Smooth muscle cell (in vitro differentiated cells): ENCODE measurements at regions not wholly inside any gene's neighbourhood (a gene's known extent, or its start where the extent isn't known, plus 50 kb on each side); places are given as distances from the start of the nearest gene placed in this dataset.
"Not testable (repeated sequence)": the region's sequence is repeated elsewhere in the genome, so short reads cannot be mapped to it uniquely, and the experiment has no call there.

Source experiments
- DNase-seq: peaks from one replicate; lab custom pipeline; 2025; ENCODE audit not compliant: unreplicated experiment; lab: John Stamatoyannopoulos, UW
- H2AFZ ChIP-seq: fragments of 200-600 bp; sonication (generic); 2 replicates; pipeline ENCODE4 v1.6.0; 2016; ENCODE audit warnings: antibody characterized with exemption, low read depth, mild to moderate bottlenecking
- H3F3A ChIP-seq: fragments of 200-600 bp; sonication (generic); 2 replicates; pipeline ENCODE4 v1.6.0; 2017; ENCODE audit warnings: antibody characterized with exemption, low read depth
- H3K27ac ChIP-seq: fragments of 200-600 bp; sonication (generic); 2 replicates; pipeline ENCODE4 v1.5.1; 2016; ENCODE audit warnings: low read depth, mild to moderate bottlenecking
- H3K27me3 ChIP-seq: fragments of 200-600 bp; sonication (generic); 2 replicates; pipeline ENCODE4 v1.6.1; 2016; ENCODE audit warnings: low read depth, mild to moderate bottlenecking
- H3K36me3 ChIP-seq: fragments of 200-600 bp; sonication (generic); 2 replicates; pipeline ENCODE4 v1.5.1; 2016; ENCODE audit warnings: low read depth
- H3K4me1 ChIP-seq: fragments of 200-600 bp; sonication (generic); 2 replicates; pipeline ENCODE4 v1.5.1; 2016; ENCODE audit warnings: low read depth
- H3K4me2 ChIP-seq: fragments of 200-600 bp; sonication (generic); 2 replicates; pipeline ENCODE4 v1.6.0; 2016; ENCODE audit warnings: mild to moderate bottlenecking
- H3K4me3 ChIP-seq: fragments of 200-600 bp; sonication (generic); 2 replicates; pipeline ENCODE4 v1.5.1; 2016; ENCODE audit warnings: mild to moderate bottlenecking
- H3K79me2 ChIP-seq: fragments of 200-600 bp; sonication (generic); 2 replicates; pipeline ENCODE4 v1.6.0; 2016; ENCODE audit warnings: low read depth, mild to moderate bottlenecking
- H3K9ac ChIP-seq: fragments of 200-600 bp; sonication (generic); 2 replicates; pipeline ENCODE4 v1.6.0; 2016; ENCODE audit warnings: low read depth
- H3K9me3 ChIP-seq: fragments of 200-600 bp; sonication (generic); replicated peaks from 2 replicates; pipeline ENCODE4 v1.5.1; 2016; ENCODE audit warnings: low read depth
- H4K20me1 ChIP-seq: fragments of 200-600 bp; sonication (generic); 2 replicates; pipeline ENCODE4 v1.6.0; 2016; ENCODE audit warnings: low read depth
- WGBS: methylation state at CpG from one replicate; pipeline ENCODE4 v1.1.7; 2016; ENCODE audit warnings: low lambda C conversion rate; 5-methylcytosine and 5-hydroxymethylcytosine counted together
- TF ChIP-seq, protein P1 (sequence below): fragments of 200-600 bp; sonication (generic); IDR thresholded peaks from 2 replicates; pipeline ENCODE4 v1.5.1; 2017; ENCODE audit warnings: borderline replicate concordance, mild to moderate bottlenecking, antibody characterized with exemption; ENCODE audit not compliant: insufficient read depth, poor library complexity, severe bottlenecking

- 68% methylated on average over 2 of the region's 2 CpGs for WGBS
Measured at GRCh38 chrX:76922100-76922499, 494.6 kb downstream of the MAGEE1 start.

DNA sequence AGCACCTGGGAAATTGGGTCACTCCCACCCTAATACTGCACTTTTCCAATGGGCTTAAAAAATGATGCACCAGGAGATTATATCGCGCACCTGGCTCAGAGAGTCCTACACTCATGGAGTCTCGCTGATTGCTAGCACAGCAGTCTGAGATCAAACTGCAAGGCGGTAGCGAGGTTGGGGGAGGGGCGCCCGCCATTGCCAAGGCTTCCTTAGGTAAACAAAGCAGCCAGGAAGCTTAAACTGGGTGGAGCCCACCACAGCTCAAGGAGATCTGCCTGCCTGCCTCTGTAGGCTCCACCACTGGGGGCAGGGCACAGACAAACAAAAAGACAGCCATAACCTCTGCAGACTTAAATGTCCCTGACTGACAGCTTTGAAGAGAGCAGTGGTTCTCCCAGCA, 497.1 kb downstream of the MAGEE1 start:
- 78% methylated on average over 7 of the region's 7 CpGs for WGBS
- not testable (repeated sequence) for H3K4me3 ChIP-seq, H3K9me3 ChIP-seq, H3K79me2 ChIP-seq, H4K20me1 ChIP-seq, H3K36me3 ChIP-seq, H3K9ac ChIP-seq, H3K27me3 ChIP-seq, H3F3A ChIP-seq, DNase-seq, H2AFZ ChIP-seq, H3K4me2 ChIP-seq, H3K4me1 ChIP-seq, H3K27ac ChIP-seq

More at GRCh38 chrX:76922100-76922499, 494.6 kb downstream of the MAGEE1 start:
- DNase-seq = no peak
- no peaks in the 10 kb centered on the region for H3K4me1 ChIP-seq
- no peaks in the 10 kb centered on the region for H3K9me3 ChIP-seq
- TF ChIP-seq, protein P1, sequence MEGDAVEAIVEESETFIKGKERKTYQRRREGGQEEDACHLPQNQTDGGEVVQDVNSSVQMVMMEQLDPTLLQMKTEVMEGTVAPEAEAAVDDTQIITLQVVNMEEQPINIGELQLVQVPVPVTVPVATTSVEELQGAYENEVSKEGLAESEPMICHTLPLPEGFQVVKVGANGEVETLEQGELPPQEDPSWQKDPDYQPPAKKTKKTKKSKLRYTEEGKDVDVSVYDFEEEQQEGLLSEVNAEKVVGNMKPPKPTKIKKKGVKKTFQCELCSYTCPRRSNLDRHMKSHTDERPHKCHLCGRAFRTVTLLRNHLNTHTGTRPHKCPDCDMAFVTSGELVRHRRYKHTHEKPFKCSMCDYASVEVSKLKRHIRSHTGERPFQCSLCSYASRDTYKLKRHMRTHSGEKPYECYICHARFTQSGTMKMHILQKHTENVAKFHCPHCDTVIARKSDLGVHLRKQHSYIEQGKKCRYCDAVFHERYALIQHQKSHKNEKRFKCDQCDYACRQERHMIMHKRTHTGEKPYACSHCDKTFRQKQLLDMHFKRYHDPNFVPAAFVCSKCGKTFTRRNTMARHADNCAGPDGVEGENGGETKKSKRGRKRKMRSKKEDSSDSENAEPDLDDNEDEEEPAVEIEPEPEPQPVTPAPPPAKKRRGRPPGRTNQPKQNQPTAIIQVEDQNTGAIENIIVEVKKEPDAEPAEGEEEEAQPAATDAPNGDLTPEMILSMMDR = no peak
- H4K20me1 ChIP-seq = no peaks in the 10 kb centered on the region
- no peaks in the 10 kb centered on the region for H3K27me3 ChIP-seq
- H3K4me3 ChIP-seq = no peak overlapping the region
- no peak overlapping the region for H3K4me2 ChIP-seq
- H3K9ac ChIP-seq = no peak overlapping the region
- H3F3A ChIP-seq = no peaks in the 10 kb centered on the region
- H3K36me3 ChIP-seq = no peaks in the 10 kb centered on the region
- no peaks in the 10 kb centered on the region for H3K79me2 ChIP-seq
- H2AFZ ChIP-seq = no peak overlapping the region
- no peak overlapping the region for H3K27ac ChIP-seq

DNA sequence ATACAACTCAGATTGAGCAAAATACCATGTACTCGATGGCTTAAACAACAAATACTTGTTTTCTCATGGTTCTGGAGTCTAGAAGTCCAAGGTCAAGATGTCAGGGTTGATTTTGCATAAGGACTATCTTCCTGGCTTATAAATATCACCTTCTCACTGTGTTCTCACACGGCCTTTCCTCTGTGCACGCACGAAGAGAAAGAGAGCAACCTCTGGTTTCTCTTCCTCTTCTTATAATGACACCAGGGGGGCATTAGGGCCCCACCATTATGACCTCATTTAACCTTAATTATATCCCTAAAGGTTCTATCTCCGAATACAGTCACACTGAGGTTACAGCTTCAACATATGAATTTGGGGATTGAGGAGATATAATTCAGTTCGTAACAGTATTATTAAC, 504.0 kb downstream of the MAGEE1 start:
- DNase-seq = no peak
- TF ChIP-seq, protein P1 = no peak
- Histone ChIP-seq H3K36me3 (no peaks in the 10 kb centered on the region), H3K4me1 (no peaks in the 10 kb centered on the region), H3K4me2 (no peak overlapping the region), H3K27me3 (no peaks in the 10 kb centered on the region), H3F3A (no peaks in the 10 kb centered on the region), H2AFZ (no peak overlapping the region), H4K20me1 (no peaks in the 10 kb centered on the region), H3K9ac (no peak overlapping the region), H3K79me2 (no peaks in the 10 kb centered on the region), H3K27ac (no peak overlapping the region), H3K4me3 (no peak overlapping the region), H3K9me3 (no peaks in the 10 kb centered on the region)
- WGBS = 71% methylated on average over 6 of the region's 6 CpGs

DNA sequence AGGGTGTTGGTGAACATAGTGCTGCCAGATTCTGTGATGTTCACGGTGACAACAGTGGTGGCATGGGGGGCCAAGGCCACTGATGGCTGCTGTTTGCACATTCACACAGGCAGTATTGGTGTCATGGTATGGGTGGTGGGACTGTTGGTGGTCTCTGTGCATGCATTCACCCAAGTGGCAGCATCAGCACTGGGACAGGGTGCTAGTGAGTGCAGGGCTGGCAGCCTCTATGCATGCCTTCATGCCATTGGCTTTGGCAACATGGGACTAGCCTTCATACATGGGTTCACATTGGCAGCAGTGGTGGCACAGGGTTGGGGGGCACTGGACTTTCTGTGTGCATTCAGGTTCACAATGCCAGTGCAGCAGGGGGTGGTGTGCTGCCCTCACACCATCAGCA, 489.7 kb upstream of the FGF16 start:
- Histone ChIP-seq H3K79me2 (no peaks in the 10 kb centered on the region), H3K4me2 (no peak overlapping the region), H4K20me1 (no peaks in the 10 kb centered on the region)

More for the DNA sequence above, 489.7 kb upstream of the FGF16 start:
- no peaks in the 10 kb centered on the region for H3K27me3 ChIP-seq
- no peak overlapping the region for H3K27ac ChIP-seq
- TF ChIP-seq, protein P1 = no peak
- DNase-seq = no peak
- H3F3A ChIP-seq = no peaks in the 10 kb centered on the region
- no peak overlapping the region for H2AFZ ChIP-seq
- H3K9me3 ChIP-seq = no peaks in the 10 kb centered on the region
- H3K4me1 ChIP-seq = no peaks in the 10 kb centered on the region
- WGBS = 100% methylated on average over 1 of the region's 1 CpG
- no peak overlapping the region for H3K9ac ChIP-seq
- H3K36me3 ChIP-seq = no peaks in the 10 kb centered on the region
- H3K4me3 ChIP-seq = no peak overlapping the region
